ENCODE measurements at regions not wholly inside any gene's neighbourhood (a gene's known extent, or its start where the extent isn't known, plus 50 kb on each side); places are given as distances from the start of the nearest gene placed in this dataset.

GRCh38 chr2:41904459-41904858 lies 143.4 kb upstream of the PKDCC start:
- no peak overlapping the region for H3K4me3 ChIP-seq (ENCODE audit: low read length)
- no peak overlapping the region for H3K27ac ChIP-seq (ENCODE audit: low read depth, low read length)
- 100% methylated on average over 1 of the region's 2 CpGs for WGBS

GRCh38 chr2:41905597-41906337 lies 142.1 kb upstream of the PKDCC start:
- Histone ChIP-seq H3K4me3 (ENCODE audit: low read length) (no peak overlapping the region), H3K27ac (ENCODE audit: low read depth, low read length) (no peak overlapping the region), H3K36me3 (ENCODE audit: insufficient read depth, low read length) (no peaks in the 10 kb centered on the region), H3K9me3 (ENCODE audit: insufficient read depth, low read depth, low read length) (no peaks in the 10 kb centered on the region), H3K27me3 (ENCODE audit: insufficient read depth, low read length) (no peaks in the 10 kb centered on the region), H3K4me1 (ENCODE audit: insufficient read depth, low read length) (peaks cover 8% of the 10 kb centered on the region; the same call in 1 of the 2 replicates), H3K9ac (ENCODE audit: low read depth, low read length) (no peak overlapping the region)
- 79% methylated on average over 7 of the region's 7 CpGs for WGBS

More at GRCh38 chr2:41904459-41904858, 143.4 kb upstream of the PKDCC start:
- H3K9ac ChIP-seq (ENCODE audit: low read depth, low read length), result no peak overlapping the region
- peaks cover 6% of the 10 kb centered on the region; the same call in 1 of the 2 replicates for H3K4me1 ChIP-seq (ENCODE audit: insufficient read depth, low read length)
- H3K27me3 ChIP-seq (ENCODE audit: insufficient read depth, low read length), result no peaks in the 10 kb centered on the region
- no peaks in the 10 kb centered on the region for H3K36me3 ChIP-seq (ENCODE audit: insufficient read depth, low read length)
- no peaks in the 10 kb centered on the region for H3K9me3 ChIP-seq (ENCODE audit: insufficient read depth, low read depth, low read length)

- Histone ChIP-seq H3K27me3 (ENCODE audit: insufficient read depth, low read length) (no peaks in the 10 kb centered on the region), H3K9ac (ENCODE audit: low read depth, low read length) (no peak overlapping the region), H3K36me3 (ENCODE audit: insufficient read depth, low read length) (no peaks in the 10 kb centered on the region), H3K27ac (ENCODE audit: low read depth, low read length) (no peak overlapping the region), H3K9me3 (ENCODE audit: insufficient read depth, low read depth, low read length) (no peaks in the 10 kb centered on the region), H3K4me1 (ENCODE audit: insufficient read depth, low read length) (peaks cover 8% of the 10 kb centered on the region; the same call in 1 of the 2 replicates), H3K4me3 (ENCODE audit: low read length) (no peak overlapping the region)
- 75% methylated on average over 3 of the region's 4 CpGs for WGBS
Measured at GRCh38 chr2:41906338-41906725, 141.5 kb upstream of the PKDCC start.

GRCh38 chr2:41907141-41907540 lies 140.7 kb upstream of the PKDCC start:
- Histone ChIP-seq H3K36me3 (ENCODE audit: insufficient read depth, low read length) (no peaks in the 10 kb centered on the region), H3K9ac (ENCODE audit: low read depth, low read length) (no peak overlapping the region), H3K4me1 (ENCODE audit: insufficient read depth, low read length) (peaks cover 8% of the 10 kb centered on the region; the same call in 1 of the 2 replicates), H3K4me3 (ENCODE audit: low read length) (no peak overlapping the region), H3K9me3 (ENCODE audit: insufficient read depth, low read depth, low read length) (no peaks in the 10 kb centered on the region), H3K27me3 (ENCODE audit: insufficient read depth, low read length) (no peaks in the 10 kb centered on the region), H3K27ac (ENCODE audit: low read depth, low read length) (no peak overlapping the region)
- 91% methylated on average over 6 of the region's 6 CpGs for WGBS

- WGBS, result 63% methylated on average over 4 of the region's 4 CpGs
- Histone ChIP-seq H3K9ac (ENCODE audit: low read depth, low read length) (no peak overlapping the region), H3K36me3 (ENCODE audit: insufficient read depth, low read length) (no peaks in the 10 kb centered on the region), H3K4me1 (ENCODE audit: insufficient read depth, low read length) (peaks cover 8% of the 10 kb centered on the region; the same call in 1 of the 2 replicates), H3K9me3 (ENCODE audit: insufficient read depth, low read depth, low read length) (no peaks in the 10 kb centered on the region), H3K4me3 (ENCODE audit: low read length) (no peak overlapping the region), H3K27ac (ENCODE audit: low read depth, low read length) (no peak overlapping the region), H3K27me3 (ENCODE audit: insufficient read depth, low read length) (no peaks in the 10 kb centered on the region)
Measured at GRCh38 chr2:41907771-41908207, 140.0 kb upstream of the PKDCC start.

GRCh38 chr2:41908349-41908748 lies 139.5 kb upstream of the PKDCC start:
- no peaks in the 10 kb centered on the region for H3K36me3 ChIP-seq (ENCODE audit: insufficient read depth, low read length)
- H3K9me3 ChIP-seq (ENCODE audit: insufficient read depth, low read depth, low read length), result no peaks in the 10 kb centered on the region
- H3K27me3 ChIP-seq (ENCODE audit: insufficient read depth, low read length), result no peaks in the 10 kb centered on the region
- no peak overlapping the region for H3K4me3 ChIP-seq (ENCODE audit: low read length)
- peaks cover 8% of the 10 kb centered on the region; the same call in 1 of the 2 replicates for H3K4me1 ChIP-seq (ENCODE audit: insufficient read depth, low read length)
- no peak overlapping the region for H3K27ac ChIP-seq (ENCODE audit: low read depth, low read length)
- no peak overlapping the region for H3K9ac ChIP-seq (ENCODE audit: low read depth, low read length)

- Histone ChIP-seq H3K36me3 (ENCODE audit: insufficient read depth, low read length) (no peaks in the 10 kb centered on the region), H3K27ac (ENCODE audit: low read depth, low read length) (no peak overlapping the region), H3K9ac (ENCODE audit: low read depth, low read length) (no peak overlapping the region), H3K9me3 (ENCODE audit: insufficient read depth, low read depth, low read length) (no peaks in the 10 kb centered on the region), H3K4me1 (ENCODE audit: insufficient read depth, low read length) (peaks cover 8% of the 10 kb centered on the region; the same call in 1 of the 2 replicates), H3K27me3 (ENCODE audit: insufficient read depth, low read length) (no peaks in the 10 kb centered on the region), H3K4me3 (ENCODE audit: low read length) (no peak overlapping the region)
- WGBS, result 62% methylated on average over 4 of the region's 4 CpGs
Measured at GRCh38 chr2:41909584-41909983, 138.2 kb upstream of the PKDCC start.

- Histone ChIP-seq H3K4me1 (ENCODE audit: insufficient read depth, low read length) (peaks cover 8% of the 10 kb centered on the region; the same call in 1 of the 2 replicates), H3K9me3 (ENCODE audit: insufficient read depth, low read depth, low read length) (no peaks in the 10 kb centered on the region), H3K9ac (ENCODE audit: low read depth, low read length) (no peak overlapping the region), H3K27me3 (ENCODE audit: insufficient read depth, low read length) (no peaks in the 10 kb centered on the region), H3K27ac (ENCODE audit: low read depth, low read length) (no peak overlapping the region), H3K36me3 (ENCODE audit: insufficient read depth, low read length) (no peaks in the 10 kb centered on the region), H3K4me3 (ENCODE audit: low read length) (no peak overlapping the region)
- WGBS, result no CpG with 5 or more reads among the region's 1 CpG
Measured at GRCh38 chr2:41910126-41910525, 137.7 kb upstream of the PKDCC start.

- no peak overlapping the region for H3K27ac ChIP-seq (ENCODE audit: low read depth, low read length)
- H3K36me3 ChIP-seq (ENCODE audit: insufficient read depth, low read length), result no peaks in the 10 kb centered on the region
- H3K27me3 ChIP-seq (ENCODE audit: insufficient read depth, low read length), result no peaks in the 10 kb centered on the region
- no peak overlapping the region for H3K9ac ChIP-seq (ENCODE audit: low read depth, low read length)
- H3K9me3 ChIP-seq (ENCODE audit: insufficient read depth, low read depth, low read length), result no peaks in the 10 kb centered on the region
- 91% methylated on average over 2 of the region's 3 CpGs for WGBS
- no peak overlapping the region for H3K4me3 ChIP-seq (ENCODE audit: low read length)
- H3K4me1 ChIP-seq (ENCODE audit: insufficient read depth, low read length), result peaks cover 8% of the 10 kb centered on the region; the same call in 1 of the 2 replicates
Measured at GRCh38 chr2:41911033-41911432, 136.8 kb upstream of the PKDCC start.

GRCh38 chr2:41912337-41912736 lies 135.5 kb upstream of the PKDCC start:
- Histone ChIP-seq H3K9me3 (ENCODE audit: insufficient read depth, low read depth, low read length) (no peaks in the 10 kb centered on the region), H3K27ac (ENCODE audit: low read depth, low read length) (no peak overlapping the region), H3K9ac (ENCODE audit: low read depth, low read length) (no peak overlapping the region), H3K27me3 (ENCODE audit: insufficient read depth, low read length) (no peaks in the 10 kb centered on the region), H3K4me3 (ENCODE audit: low read length) (no peak overlapping the region), H3K4me1 (ENCODE audit: insufficient read depth, low read length) (peaks cover 8% of the 10 kb centered on the region; the same call in 1 of the 2 replicates), H3K36me3 (ENCODE audit: insufficient read depth, low read length) (no peaks in the 10 kb centered on the region)
- WGBS, result 98% methylated on average over 3 of the region's 3 CpGs

- 97% methylated on average over 2 of the region's 2 CpGs for WGBS
- Histone ChIP-seq H3K9me3 (ENCODE audit: insufficient read depth, low read depth, low read length) (no peaks in the 10 kb centered on the region), H3K27ac (ENCODE audit: low read depth, low read length) (no peak overlapping the region), H3K9ac (ENCODE audit: low read depth, low read length) (no peak overlapping the region), H3K4me3 (ENCODE audit: low read length) (no peak overlapping the region), H3K4me1 (ENCODE audit: insufficient read depth, low read length) (peaks cover 6% of the 10 kb centered on the region; the same call in 1 of the 2 replicates), H3K27me3 (ENCODE audit: insufficient read depth, low read length) (no peaks in the 10 kb centered on the region), H3K36me3 (ENCODE audit: insufficient read depth, low read length) (no peaks in the 10 kb centered on the region)
Measured at GRCh38 chr2:41912776-41913175, 135.0 kb upstream of the PKDCC start.

Data from HUES64 (cell line).